SH-SY5Y (cell line): ENCODE measurements at regions not wholly inside any gene's neighbourhood (a gene's known extent, or its start where the extent isn't known, plus 50 kb on each side); places are given as distances from the start of the nearest gene placed in this dataset.

Experiments
- GATA2 ChIP-seq: IDR thresholded peaks from 2 replicates; pipeline ENCODE4 v1.6.1; 2011; ENCODE audit warnings: mild to moderate bottlenecking, low read depth, low read length
- GATA3 ChIP-seq: IDR thresholded peaks from 2 replicates; pipeline ENCODE4 v1.6.1; 2011; ENCODE audit warnings: low read depth, mild to moderate bottlenecking, low read length, moderate library complexity

DNA sequence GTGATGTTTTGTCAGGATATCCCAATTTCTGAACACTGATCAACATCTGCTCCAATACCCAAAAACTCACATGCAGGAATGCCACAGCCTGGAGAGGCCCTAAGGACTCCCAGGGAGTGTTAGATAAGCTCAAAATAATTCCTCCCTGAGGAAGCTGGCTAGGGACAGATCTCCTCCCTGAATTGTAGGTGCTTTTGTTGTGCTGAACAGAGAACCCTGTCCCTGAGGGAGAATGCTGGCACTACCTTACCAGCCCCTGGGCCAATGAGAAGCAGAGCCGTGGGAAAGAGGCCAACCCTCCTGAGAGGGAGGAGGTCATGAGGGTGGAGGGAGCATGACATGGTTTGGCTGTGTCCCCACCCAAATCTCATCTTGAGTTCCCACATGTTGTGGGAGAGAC, 73.6 kb upstream of the PTGFRN start:
- TF ChIP-seq GATA2, result no peak
- TF ChIP-seq GATA3, result no peak

DNA sequence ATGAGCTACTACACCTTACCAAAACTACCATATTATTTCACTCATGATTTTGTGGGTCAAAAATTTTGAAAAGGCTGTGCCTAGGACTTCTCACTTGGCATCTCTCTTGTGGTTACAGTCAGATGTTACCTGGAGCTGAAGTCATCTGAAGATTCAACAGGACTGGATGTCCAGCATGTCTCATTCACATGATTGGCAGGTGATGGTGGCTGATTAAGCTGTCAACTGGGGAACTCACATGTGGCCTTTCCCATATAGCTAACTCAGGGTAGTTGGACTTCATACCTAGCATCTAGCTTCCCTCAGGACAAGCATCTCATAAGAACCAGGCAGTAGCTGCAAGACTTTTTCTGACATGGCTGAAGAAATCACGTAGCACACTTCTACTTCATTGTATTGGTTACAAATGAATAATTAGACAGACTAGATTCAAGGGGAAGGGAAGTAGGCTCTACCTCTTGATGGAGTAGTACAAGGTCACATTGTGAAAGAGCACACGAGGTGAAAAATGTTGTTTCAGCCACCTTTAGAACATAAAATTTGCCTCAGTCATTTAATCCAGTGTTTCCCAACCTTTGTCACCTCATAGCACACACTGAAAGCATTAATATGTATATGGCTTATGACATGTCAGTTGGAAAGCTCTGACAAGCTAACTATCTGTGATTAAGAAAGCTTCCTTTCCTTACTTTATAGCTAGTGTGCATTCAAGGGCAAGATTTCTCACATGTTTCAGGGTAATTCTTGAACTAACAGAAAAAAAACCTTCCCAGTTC, 68.0 kb upstream of the PTGFRN start:
- TF ChIP-seq GATA3, result no peak
- no peak for TF ChIP-seq GATA2

DNA sequence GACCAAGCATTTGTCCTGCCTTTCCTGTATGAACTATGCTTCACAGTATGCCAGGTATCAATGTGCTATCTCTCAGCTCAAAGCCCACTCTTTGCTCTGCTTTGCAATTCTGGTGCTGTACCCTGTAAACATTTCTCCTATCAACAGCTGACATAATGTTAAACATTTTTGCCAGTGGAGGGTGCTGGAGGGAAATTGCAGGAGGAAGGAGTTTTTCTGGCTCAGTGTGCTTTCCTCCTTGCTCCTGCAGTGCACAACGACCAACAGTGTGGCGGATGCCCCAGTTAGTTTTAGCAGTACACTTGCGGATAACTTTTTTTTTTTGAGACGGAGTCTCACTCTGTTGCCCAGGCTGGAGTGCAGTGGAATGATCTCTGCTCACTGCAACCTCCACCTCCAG, 67.1 kb upstream of the PTGFRN start:
- TF ChIP-seq GATA3, result no peak
- no peak for TF ChIP-seq GATA2

DNA sequence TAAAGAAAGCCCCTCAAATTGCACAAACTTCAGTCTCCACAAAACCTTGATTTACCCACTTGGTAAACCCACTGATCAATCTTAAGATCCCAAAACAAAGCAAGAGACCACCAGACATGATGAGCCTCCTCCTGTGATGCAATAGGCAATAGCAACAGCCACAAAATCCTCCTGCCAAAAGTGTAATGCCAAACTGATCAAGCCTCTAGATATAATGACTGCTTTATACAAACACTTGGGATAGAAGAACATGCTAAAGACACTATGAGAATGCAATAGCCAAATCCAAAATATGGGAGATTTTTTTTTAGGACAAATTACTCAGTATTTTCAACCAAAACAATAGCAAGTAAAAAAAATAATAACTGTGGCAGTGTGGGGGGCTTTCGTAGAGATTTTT, 64.9 kb upstream of the PTGFRN start:
- TF ChIP-seq GATA3 (no peak), GATA2 (no peak)

DNA sequence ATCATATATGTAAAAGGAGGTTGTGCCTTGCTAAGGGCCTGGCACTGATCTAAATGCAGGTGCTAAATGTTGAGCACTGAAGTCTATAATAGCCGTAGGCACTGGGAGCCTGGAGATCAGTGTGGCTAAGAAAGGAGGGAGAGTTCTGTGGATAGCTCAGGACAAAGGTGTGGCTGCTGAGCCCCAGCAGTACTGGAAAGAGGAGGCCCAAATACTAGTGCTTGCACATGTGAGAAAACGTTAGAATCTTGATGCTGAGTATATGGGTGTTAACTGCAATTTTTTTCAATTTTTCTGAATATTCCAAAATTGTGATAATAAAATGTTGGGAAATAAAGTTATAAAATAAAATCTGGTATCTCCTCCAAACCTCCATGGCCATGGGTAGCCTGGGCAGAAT, 62.5 kb upstream of the PTGFRN start:
- TF ChIP-seq GATA3 (no peak), GATA2 (no peak)

DNA sequence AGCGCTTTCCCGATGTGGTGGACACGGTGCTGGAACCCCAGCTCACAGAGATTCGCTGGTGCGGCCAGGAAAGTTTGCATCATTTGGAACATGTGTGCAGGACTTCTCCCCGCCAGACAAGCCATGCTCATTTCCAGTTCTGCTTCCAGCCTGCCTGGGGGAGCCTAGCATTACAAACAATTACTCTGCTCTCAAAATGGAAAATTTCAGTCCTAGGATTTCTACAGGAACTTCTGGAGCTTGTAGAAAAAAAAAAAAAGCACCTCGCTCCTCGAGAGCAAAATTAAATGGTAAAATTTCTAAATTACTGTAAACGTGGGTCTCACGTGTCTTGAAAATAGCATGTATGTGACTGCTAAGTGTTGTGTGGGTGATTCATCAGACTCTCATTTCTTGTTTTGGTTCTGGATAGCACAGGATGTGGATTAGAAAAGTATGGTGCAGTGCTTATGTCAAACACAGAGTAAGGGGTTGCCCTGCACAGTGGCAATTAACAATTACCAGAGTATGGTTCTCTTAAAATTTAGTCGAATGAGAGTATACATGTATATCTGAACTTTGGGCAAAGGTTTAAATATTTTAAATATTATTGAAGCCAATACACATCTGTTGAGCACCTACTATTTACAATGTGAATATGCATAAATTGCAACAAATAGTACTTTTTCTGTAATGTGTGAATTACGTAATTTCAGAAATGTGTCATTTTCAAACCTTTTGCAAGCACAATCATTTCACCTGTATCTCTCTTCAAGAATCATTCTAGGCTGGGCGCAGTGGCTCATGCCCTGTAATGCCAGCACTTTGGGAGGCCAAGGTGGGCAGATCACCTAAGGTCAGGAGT, 61.8 kb upstream of the PTGFRN start:
- no peak for TF ChIP-seq GATA3
- no peak for TF ChIP-seq GATA2

DNA sequence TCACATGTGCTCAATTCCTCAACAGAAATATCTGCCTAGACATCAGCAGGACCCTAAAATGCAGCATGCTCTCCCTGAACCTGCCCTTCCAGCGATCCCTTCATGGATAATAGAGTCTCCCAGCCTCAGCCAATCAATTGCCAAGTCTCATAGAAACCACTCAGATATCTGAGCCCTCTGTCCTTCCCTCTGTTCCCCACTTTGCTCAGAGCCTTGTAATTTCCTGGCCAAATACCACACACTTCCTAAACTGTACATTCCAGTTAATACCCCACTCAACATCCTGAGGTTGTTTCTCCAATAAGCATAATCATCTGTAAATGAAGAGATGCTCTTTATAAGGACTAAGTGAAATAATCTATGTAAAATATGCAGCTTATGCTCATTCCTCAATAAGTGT, 59.3 kb upstream of the PTGFRN start:
- TF ChIP-seq GATA3 (no peak), GATA2 (no peak)

DNA sequence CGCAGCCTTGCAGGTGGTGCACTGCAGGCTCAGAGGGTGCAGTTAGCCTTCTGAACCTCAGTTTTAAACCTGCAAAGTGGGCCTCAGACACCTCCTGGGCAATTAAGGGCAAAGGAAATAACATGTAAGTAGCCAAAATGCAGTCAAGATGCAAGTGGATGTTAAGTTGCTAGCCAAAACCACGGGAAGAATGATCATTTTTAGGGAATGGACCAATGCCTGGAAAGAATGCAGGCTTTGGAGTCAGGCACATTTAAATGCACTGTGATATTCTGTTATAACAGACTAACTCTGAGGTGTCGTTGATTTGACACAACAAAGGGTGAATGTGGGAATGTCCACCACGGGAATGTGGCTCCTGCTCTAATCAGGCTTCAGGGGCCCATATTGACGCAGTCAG, 57.9 kb upstream of the PTGFRN start:
- TF ChIP-seq GATA3 (no peak), GATA2 (no peak)

DNA sequence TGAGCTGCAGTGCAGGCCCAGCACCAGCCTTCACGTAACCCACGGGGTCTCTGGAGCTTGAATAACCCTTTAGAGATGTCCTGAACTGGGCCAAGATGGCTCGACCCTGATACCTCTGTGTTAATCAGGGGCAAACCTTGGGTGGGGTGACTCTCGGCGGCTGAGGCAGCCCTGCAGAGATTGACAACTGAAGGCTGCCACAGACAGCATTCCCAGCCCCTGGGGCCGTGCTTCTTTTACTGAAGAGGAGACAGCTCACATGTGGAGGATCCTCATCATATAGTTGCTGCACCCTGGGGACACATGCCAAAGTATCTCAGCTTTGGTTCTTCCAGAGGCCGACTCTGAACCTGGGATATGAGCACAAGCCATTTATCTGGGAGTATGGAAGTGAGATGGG, 57.3 kb upstream of the PTGFRN start:
- TF ChIP-seq GATA2, result no peak
- TF ChIP-seq GATA3, result no peak

DNA sequence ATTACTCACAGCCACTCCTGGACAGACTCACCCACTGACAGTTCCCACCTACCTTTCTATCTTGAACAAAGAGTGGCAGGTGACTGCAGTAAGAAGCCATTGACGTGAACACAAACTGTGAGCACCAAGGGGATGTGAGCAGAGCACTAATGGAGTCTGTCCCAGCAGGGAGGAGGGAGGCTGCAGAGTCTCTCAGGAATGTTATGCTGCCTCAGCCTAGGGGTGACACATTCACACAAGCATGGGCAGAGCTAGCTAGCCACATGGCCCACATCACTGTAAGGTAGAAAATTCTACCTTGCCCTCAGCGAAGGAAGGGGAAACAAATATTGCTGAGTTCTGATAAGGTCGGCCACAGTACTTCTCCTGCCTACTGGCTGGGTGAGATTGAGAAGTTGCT, 56.8 kb upstream of the PTGFRN start:
- no peak for TF ChIP-seq GATA3
- TF ChIP-seq GATA2, result no peak

DNA sequence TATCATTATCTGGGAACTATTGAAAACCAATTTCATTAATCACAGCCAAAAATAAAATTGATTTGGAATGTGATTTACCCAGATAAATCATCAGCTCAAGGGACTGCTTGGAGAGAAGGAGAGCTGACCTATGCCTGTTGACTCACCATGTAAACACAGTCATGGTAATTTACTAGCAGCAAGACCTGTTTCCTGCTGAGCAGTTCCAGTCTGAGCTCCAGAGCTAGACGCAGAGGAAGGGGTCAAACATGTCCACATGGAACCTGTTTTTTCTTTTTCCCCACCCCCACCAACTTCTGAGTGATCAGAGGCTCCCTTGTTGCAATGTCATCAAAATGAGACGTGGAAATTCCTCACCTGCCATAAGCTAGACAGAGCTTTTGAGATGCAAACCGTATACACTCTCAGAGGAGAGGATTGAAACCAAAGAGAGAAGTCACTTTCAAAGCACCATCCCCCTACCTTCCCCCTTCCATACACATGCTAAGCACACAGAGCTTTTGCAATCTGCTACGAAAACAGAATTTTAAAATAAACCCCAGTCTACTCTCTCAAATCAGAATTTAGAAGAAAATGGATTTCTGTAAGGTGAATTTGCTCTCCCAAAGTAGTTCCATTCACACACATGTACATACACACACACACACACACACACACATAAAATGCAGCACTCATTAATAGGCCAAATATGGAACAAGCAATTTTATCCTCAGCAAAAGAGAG, 55.9 kb upstream of the PTGFRN start:
- no peak for TF ChIP-seq GATA2

DNA sequence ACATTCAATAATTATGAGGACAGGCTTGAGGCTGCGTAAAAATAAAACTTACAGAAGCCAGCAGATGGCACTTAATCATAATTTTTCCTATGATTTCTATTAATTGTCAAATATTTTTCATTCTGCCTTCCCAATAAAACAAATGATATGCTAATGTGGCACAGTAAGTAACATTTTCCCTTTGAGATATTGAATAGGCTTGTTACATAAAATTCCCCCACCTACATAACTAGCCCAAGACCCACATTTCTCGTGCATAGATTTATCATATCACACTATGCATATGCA, 55.4 kb upstream of the PTGFRN start:
- TF ChIP-seq GATA2 (no peak), GATA3 (no peak)

DNA sequence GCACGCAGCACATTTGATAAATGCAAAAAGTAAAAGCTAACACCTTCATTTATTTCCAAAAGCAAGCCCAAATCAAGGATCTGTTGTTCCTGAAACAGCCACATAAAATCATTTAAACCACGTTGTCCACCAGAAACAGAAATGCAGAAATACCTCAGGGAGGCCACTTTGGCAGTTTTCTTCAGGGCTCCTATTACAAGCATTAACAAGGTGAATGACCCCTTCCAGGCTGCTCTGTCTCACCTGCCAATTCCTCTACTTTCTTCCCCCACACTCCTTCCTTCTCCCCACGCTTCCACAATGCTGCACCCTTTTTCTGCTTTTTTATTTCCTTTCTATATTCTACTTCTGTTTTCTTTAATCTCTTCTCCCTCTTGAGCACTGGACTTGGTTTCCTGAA, 55.0 kb upstream of the PTGFRN start:
- TF ChIP-seq GATA2 (no peak), GATA3 (no peak)

DNA sequence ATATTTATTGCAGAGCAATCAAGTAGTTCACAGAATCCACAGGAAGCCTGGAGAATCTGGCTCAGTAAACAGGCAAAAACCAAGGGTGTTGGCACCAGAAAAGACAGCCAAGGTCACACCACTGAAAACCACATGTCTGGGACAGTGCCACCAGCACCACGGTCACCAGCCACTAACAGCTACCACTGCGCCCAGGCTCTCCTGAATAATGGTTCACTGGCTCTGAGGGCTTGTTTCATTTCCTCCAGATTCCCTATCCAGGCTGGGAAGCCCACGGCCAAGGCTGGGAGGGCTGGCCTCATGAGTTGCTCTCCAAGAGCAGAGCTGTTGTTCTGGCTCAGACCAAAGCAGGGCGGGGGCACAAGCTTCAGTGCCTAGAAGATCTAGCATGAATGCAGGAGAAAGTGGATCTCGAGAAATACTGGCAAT, 54.5 kb upstream of the PTGFRN start:
- no peak for TF ChIP-seq GATA2
- TF ChIP-seq GATA3, result no peak

DNA sequence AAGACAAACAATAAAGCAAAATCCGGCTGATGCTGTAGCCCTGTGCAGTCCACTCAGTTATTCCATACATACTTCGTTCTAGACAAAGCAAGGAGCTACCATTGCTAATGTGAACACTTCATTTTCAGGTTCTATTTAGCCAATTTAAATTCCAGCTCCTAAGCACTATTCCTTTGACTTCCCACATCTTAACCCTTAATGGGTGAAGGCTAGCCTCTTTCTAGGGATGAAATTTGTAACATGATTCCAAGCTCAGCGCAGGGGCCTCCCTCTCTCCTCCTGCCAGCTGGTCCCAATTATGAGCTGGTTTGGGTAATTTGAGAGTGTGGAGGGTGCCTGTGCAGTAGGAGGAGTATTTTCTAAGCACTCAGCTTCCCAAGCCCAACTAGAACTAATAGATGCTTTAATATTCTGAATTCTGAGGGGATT, 53.9 kb upstream of the PTGFRN start:
- TF ChIP-seq GATA3 (no peak), GATA2 (no peak)
